NCI-H1092 treated with DMSO at 0.1 percent for 48 hours (cell line): ENCODE measurements at regions not wholly inside any gene's neighbourhood (a gene's known extent, or its start where the extent isn't known, plus 50 kb on each side); places are given as distances from the start of the nearest gene placed in this dataset.
A peak's percentile ranks its signal among the peaks of the same experiment; 100 is the strongest.
"Not testable (repeated sequence)": the region's sequence is repeated elsewhere in the genome, so short reads cannot be mapped to it uniquely, and the experiment has no call there.

ENCODE experiments used
- DNase-seq: peaks from one replicate; lab custom pipeline; 2025; lab: John Stamatoyannopoulos, UW

DNA sequence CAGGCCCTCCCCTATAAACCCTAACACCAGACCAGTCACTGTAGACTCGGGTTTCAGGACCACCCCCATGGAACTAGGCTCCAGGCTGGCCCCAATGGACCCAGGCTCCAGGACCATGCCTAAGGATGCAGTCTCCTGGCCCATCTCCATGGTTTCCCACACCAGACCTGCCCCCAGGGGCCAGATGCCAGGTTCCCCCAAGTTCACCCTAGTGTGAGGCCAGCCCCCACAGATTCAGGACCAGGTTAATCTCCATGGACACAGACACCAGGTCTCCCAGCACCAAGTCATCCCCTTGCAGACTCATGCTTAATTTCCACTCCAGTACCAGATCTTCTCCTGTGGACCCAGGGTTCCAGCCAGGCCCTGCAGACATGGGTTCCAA lies 103.8 kb upstream of the LANCL2 start:
- no peak for DNase-seq

GRCh38 chr7:55265328-55265727 lies 99.8 kb upstream of the LANCL2 start:
- not testable (repeated sequence) for DNase-seq

DNA sequence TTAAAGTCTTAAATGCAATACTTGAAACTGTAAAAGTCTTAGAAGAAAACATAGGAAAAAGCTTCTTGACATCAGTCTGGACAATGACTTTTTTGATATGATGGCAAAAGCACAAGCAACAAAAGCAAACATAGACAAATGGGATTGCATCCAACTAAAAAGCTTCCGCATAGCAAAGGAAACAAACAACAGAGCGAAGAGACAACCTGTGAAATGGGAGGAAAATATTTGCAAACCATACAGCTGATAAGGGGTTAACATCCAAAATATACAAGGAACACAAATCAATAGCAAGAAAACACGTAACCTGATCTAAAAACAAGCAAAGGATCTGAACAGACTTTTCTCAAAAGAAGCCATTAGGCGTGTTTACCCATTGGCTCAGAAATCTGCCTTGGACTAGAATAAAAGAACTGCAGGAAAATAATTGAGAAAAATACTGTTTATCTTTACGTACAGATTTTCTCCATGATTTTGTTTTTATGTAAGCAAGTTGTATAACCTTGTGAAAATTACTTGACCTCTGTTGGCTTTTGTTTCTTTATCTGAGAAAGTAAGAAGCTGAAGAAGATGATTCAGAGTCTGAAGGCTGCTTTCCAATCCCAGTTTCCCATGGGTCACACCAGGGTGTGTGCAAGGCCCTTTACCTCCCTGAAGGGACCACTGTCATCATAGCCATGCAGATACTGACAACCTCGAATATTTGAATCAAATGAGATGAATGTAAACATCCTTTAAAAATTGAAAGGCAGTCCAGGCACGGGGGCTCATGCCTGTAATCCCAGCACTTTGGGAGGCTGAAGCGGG lies 99.1 kb upstream of the LANCL2 start:
- peak; percentile 48 for DNase-seq

DNA sequence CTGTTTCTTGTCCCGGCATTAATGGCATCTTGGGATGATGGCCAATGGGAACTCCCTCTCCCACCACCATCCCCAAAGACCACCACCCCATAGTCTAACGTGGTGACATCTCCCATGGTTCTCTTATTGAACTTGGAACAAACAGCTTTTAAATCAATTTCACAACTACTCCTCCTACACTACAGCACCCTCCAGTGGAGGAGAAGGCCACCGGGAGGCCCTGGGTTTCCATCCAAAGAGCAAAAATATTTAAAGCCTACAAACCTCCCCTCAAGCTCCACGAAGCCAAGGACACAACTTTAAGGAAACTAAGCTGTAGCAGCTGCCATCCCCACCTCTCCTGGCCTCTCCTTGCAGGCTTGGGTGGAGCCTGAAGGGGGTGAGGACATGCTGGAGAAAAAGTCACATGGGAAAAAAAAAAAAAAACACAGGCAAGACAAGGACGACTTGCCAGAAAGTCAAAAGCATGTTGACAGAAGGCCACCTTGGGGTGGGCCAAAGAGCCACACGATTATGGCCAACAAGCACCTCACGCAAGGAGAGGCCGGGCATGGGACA lies 94.0 kb upstream of the LANCL2 start:
- DNase-seq = no peak

- no peak for DNase-seq
These were observed 93.5 kb upstream of the LANCL2 start for GRCh38 chr7:55271661-55272060.

DNA sequence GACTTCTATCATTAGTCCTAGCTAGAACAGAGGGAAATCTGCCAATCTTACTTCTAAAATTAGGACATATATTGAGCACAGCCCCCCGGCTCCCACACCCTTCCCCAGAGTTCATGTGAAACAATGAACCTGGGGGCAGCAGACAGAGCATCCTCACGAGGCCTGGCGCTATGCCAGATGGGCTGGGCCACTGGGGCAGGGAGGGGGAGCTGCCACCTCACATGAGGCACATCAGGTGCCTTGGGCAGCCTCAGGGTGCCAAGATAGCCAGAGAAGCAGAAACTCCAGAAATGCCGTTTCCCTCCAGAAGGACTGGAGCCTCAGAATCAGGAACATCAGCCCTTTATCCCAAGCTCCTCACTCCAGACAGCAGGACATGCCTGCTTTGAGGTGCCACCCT lies 92.8 kb upstream of the LANCL2 start:
- DNase-seq = no peak

GRCh38 chr7:55273186-55273980 lies 91.8 kb upstream of the LANCL2 start:
- no peak for DNase-seq

DNA sequence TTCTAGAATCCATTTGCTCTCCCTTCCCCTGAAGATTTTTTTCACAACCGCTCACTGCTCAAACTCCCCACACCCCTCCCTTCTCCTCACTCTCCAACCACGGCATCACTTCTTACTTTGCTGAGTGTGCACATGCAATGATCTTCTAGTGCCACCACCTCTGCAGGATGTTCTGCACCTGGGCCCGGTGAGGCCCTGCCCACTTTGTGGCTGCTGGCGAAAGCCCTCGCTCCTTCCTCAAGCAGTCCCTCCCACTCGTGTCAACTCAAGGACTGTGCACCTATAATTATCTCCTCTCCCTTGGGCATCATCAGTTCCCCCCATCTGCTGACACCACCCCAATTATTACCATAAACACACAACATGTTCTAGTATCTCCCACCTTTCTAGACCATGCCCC lies 91.0 kb upstream of the LANCL2 start:
- DNase-seq = no peak

GRCh38 chr7:55275291-55276200 lies 89.6 kb upstream of the LANCL2 start:
- no peak for DNase-seq

GRCh38 chr7:55276572-55277295 lies 88.4 kb upstream of the LANCL2 start:
- DNase-seq = no peak

DNA sequence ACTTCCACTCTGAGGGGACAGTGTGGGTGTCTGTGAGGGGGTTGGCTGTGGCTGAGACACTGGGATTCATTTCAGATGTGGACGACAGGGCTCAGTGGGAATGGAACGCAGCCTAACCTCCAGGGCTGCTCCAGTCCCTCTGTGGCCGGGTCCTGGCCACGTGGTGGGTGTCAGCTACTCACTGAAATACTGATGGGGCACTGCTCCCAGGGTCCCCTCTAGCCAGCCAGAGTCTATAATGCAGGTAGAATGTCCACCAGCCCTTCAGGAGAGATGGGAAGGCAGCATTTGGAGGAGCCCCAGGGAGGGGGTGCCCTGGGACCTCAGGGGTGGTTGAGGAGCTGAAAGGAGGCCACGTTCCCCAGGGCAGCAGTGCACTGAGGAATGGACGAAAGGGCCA lies 87.2 kb upstream of the LANCL2 start:
- no peak for DNase-seq

DNA sequence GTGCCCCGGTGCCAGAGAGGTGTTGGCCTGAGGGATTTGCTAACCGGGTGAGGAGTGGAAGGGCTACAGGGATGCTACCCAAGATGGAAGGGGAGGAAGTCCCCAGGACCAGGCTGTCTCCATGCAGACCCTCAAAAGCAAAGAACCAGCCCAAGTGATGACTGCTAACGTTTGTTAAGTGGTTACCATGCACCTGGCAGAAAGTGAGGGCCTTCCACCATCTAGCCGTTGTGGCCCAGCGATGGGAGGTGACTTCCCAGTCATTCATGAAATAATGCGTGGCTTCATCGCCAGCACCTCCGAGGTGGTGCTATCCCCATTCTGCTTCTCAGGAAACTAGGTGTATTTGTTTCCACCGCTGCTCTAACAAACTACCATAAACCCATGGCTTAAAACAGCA lies 86.8 kb upstream of the LANCL2 start:
- no peak for DNase-seq

- no peak for DNase-seq
These were observed 85.9 kb upstream of the LANCL2 start for GRCh38 chr7:55279080-55279845.

DNA sequence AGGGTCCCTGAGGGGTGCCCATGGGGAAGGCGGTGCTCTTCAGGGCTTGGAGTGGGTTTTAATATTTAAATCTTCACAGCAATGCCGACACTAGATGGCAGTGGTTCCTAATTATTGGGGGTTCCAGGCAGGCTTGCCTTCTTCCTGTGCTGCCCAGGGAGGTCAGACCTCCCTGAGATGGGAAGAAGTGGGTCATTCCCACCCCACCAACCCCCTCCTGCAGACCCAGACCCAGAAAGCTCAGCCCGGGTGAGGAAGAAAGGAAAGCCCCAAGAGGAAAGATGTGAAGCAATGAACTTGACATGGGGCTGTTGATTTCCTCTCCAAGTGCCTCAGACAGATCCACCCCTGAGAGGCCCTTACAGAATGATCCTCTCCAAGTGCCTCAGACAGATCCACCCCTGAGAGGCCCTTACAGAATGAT lies 85.1 kb upstream of the LANCL2 start:
- DNase-seq = peak; percentile 82

DNA sequence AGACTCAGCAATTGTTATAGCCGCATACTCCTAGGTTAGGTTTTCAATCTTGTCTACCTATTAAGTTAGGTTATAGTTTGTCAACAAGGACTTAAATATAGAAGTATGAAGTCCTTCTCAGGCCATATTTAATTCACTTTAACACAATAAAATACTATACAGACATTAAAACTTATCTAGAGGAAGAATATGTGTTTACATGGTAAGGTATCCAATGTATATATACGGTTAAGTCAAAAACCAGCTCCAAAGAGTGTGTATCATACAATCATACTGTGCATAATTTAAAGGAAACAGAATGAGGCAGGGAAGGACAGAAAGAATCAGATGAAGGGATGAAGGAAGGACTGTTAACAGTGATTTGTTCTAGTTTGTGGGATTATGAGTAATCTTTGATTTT lies 79.5 kb upstream of the LANCL2 start:
- no peak for DNase-seq

GRCh38 chr7:55286666-55287065 lies 78.5 kb upstream of the LANCL2 start:
- DNase-seq = no peak

DNA sequence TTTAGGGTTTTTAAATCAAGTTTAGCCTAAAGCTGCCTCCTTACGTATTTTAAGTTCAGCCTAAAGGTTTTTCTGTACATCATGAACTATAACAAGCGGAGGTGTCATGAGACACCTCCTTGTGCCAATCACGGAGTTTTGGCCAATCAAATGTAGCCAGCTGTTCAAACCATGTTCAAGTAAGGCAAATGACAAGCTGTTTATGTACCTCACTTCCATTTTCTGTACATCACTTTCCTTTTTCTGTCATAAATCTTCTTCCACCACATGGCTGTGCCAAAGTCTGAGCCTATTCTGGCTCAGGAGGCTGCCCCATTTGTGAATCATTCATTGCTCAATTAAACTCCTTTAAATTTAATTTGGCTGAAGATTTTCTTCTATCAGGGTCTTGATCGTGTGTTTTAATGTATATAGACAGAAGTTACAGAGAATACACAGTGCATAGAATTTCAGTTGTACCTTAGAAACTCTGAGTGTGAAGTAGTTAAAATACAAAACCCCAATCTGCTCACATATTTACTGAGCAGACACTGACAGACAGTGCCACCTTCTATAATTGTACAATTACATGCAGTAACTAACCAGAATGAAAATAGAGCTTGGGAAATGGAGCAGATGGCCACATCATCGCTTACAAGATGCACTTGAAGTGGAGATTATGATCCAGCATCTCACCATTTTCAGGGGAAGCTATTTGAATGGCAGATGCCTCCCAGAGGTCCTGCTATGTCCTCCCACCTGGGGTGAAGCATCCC lies 76.9 kb upstream of the LANCL2 start:
- DNase-seq = peak; percentile 68

DNA sequence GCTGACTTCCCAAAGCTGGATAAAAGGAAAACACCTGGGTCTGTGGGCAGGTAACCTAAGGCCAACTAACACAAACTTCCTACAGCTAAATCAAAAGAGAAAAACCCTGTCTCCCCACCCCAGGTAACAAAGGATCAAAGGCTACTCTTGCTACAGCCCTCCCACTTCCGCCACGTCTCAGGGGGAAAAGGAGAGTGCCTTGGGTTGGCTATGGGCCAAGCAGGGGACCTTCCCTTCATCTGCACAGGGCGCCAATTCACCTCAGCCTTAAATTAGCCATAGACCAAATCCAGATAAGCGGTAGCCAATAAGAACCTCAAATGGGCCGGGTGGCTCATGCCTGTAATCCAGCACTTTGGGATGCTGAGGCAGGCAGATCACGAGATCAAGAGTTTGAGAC lies 69.1 kb upstream of the LANCL2 start:
- no peak for DNase-seq

GRCh38 chr7:55299273-55299967 lies 65.7 kb upstream of the LANCL2 start:
- no peak for DNase-seq
